HK-2 (cell line): ENCODE measurements at regions not wholly inside any gene's neighbourhood (a gene's known extent, or its start where the extent isn't known, plus 50 kb on each side); places are given as distances from the start of the nearest gene placed in this dataset.

Experiments
- DNase-seq: peaks from one replicate; pipeline ENCODE4 v3.0.0-alpha.2; 2018; ENCODE audit not compliant: unreplicated experiment

GRCh38 chr12:24044941-24045703 lies 95.7 kb upstream of the SOX5 start:
- no peak for DNase-seq

DNA sequence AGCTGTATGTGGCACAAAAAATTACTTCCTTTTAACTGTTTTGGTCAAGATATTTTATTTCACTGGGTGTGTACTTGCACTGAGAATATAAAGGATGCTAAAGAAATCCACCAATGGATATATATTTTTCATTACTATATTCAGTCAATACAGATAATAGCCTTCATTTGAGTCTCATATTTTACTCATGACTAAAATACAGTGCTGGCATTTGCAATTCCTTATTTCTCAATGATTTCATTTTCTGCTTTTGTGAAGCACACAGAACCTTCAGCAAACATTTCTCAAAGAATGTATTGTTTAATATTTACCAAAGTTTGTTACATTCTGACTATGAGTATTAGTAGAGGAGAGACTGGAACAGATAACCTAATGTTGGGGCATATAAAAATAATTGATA lies 93.2 kb upstream of the SOX5 start:
- DNase-seq, result no peak

DNA sequence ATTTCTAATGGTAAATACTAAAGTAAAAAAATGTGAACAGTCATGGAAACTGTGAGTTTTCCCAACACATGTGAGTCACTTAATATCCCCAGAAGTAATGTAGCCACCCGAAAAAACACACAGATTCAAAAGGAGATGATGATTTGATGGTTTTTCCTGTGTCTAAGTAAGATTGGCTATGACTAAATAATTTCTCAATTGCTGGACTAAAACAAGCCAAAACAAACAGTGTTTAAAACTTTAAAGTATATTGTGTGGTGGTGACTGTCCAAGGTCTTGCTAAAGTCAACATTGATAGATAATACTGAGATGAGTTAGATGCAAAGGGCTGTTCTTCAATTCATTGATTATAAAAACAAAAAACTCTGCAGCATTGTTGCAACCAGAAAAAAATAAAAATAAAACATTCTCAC lies 89.6 kb upstream of the SOX5 start:
- no peak for DNase-seq

GRCh38 chr12:24038211-24038997 lies 88.9 kb upstream of the SOX5 start:
- no peak for DNase-seq

DNA sequence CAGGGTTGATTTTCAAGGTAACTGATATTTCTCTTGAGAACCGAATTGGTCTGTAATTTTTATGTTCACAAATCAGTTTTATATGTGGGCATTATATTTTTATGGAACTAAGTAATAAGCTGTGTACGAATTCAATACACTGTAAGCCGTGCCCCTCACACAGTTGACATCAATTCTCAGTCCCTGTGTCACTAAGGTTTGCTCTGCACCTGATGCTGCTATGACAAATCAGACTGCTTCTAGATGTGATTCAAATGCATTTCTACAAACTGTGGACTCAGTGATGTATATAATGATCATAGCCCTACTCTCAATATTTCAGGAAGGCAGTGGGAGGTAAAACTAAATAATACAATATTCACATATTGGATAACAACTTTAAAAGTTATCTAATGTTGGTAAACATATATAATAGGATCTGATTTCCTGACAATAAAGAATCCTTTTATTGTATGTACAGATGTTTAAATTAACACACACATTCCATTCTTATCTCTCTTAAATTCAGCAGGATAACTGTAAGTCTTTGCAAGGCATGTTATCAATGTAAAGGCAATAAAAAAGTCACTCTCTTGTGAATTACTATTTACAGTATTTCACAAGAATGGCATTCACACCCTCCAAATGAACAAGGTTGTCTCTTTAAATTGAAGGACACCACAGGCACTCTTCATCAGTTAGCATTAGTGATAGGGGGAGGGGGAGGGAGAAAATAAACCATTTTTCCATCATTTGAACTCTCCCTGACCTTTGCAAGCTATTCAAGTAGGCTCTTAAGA lies 87.2 kb upstream of the SOX5 start:
- DNase-seq, result no peak

DNA sequence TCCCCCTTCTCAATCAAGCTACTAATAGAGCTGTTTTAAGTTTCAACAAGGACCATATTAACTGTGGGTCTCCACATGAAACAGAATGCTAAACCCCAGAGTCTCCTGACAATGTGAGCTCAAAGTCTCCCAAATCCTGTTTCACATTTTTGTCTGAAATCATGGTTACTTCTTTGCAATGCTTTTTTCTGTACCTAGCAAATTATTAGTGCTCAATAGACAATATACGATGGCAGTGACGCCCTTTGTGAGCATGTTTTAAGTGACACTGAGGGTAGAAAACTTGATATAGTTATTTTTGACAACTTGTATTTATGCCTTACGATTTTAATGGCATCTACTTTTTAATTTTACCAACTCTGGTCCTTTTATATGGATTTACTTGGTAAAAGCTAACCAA lies 85.4 kb upstream of the SOX5 start:
- DNase-seq, result no peak

DNA sequence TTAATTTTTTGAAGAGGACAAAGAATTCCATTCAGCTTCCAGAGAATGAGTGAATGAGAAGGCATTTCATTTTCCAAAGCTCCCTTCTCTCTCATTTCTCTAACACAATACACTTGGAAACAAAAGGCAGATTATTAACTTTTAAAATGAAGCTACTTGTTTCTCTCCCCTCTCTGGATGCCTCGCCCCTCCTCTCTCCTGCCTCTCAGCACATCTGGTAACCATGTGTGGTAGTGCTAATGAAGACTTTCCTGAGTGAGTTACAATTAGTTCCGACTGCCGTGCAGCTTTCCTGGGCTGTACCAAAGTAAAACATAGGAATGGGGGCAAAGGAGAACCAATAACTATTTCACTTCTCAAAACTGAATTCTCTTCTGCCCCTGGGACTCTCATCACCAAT lies 84.7 kb upstream of the SOX5 start:
- DNase-seq, result no peak

GRCh38 chr12:24027352-24027751 lies 77.9 kb upstream of the SOX5 start:
- no peak for DNase-seq

DNA sequence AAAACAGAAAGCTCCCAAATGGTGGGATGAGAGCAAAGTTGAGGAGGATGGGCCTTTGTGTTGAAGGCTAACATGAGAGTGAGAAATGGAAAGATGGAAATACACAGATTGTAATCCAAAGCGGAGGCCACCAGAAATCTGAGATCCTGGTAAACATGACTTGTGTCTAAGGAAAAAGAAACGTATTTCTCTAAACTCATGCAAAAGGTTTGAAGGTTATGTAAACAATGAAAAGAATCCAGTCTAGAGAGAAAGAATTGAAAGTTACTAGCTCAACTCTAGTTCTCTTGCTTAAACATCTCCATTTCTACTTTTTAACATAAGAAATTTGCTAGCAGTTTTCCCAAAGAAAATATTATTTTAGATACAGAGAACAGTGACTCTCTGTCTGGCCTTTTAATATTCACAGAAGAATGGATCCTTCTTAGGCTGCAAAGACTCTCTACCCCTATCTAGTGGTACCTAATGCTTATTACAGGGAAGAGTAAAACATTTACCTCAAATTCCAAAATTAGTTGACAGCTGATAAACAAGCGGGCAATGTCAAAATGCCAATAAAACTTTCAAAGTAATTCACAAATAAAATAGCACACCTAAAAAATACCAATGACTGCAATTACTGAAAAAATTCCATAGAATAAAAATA lies 75.8 kb upstream of the SOX5 start:
- DNase-seq, result no peak

- no peak for DNase-seq
Observed at GRCh38 chr12:24023081-24023480, 73.6 kb upstream of the SOX5 start.

- no peak for DNase-seq
Observed at GRCh38 chr12:24021164-24021502, 71.7 kb upstream of the SOX5 start.

GRCh38 chr12:24020397-24021163 lies 71.1 kb upstream of the SOX5 start:
- no peak for DNase-seq

GRCh38 chr12:24015833-24016160 lies 66.3 kb upstream of the SOX5 start:
- DNase-seq, result no peak

DNA sequence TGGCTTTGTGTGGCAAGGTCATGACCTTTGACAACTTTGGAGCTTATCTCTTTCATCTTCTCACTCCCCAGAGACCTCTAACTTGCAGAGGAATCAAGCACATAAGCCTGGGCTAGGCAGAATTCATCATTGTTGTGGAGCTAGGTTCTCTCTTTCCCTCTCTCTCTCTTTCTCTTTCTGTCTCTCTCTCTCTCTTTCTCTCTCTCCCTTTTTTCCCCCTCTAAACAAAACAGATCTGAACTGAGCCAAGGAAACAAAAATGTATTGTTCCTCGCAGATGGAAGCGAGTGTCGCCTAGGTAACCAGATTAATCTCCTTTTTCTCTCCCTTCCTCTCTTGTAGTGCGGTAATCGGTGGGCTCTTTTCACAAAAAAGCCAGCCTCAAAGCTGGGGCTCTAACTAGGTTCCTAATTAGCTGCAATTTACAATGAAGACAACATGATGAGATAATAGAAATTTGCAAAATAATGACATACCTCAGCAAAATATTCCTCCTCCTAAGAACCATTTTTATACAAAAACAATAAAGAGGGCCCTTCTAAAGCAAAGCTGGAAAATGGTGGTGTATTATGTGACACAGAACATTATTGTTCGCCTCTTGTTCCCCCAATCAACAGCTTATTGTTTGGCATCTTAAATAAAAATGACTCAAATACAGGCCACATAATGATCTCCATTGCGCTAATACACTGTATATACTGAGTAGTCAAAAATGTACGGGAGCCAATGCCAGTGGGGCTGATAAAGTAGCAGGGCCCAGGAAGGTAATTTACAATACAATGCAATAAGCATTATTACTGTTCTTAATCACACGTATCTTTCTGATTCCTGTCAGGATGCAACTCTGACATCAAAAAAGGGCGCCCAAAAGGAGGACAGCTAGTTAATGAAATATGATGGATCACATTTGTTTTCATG lies 65.7 kb upstream of the SOX5 start:
- no peak for DNase-seq

DNA sequence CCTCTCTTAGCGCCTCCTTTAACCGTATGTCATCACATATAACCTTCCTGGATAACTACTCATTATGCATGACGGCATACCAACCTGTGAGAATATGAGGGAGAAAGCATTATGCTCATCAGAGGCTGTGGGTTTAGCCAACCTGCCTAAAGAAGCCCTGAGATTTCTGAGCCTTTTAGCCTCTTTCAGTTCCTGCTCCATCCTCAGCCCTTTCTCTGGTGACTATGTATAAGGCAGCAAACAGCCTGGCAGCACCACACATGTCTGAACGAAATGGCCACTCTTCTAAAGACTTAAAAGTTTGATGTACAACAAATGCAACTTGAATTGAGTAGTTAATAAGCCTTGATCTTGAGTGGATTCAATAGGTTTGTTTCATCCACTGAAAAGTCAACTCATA lies 64.8 kb upstream of the SOX5 start:
- DNase-seq, result no peak

DNA sequence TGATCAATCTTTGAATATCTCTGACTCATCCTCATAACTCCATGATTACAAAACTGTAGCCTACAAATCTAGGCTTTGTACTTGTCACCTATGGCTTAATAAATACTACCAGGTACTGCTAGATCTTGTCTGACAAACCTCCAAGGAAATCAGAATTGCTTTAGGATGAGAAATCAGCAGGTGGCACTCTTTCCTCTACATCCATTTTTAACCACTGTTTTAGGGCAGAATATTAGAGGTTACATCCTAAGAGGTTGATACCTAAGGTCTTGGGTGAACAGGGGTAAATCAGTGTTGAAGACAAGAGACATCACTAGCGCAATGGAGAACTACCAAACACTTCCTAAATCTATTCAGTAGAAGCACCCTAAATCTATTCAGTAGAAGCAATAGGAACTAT lies 63.1 kb upstream of the SOX5 start:
- no peak for DNase-seq

DNA sequence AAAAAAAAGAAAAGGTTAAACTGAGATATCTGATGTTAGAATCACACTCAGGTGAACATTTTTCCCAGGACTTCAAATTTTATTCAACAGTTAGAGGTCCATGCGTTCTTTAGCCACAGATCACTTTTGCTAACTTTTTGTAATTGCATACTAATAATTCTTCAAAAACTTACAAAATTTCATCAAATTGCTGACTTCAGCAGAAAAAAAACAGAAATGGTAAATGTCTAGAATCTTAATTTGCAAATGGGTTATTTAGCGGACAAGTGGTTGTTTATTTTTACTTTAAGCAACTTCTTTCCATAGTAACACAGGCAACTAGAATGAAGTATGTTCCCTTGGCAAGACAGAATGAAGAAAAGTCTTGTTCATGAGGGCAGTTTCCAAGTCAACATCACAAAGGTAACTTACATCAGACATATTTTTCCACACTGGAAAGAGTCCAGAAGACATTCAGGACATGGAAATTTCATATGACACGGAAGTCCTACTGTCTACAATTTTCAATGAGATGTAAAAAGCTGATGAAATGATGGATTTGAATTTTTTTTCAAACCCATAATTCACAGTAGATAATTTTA lies 62.5 kb upstream of the SOX5 start:
- DNase-seq, result no peak

GRCh38 chr12:24008166-24008565 lies 58.7 kb upstream of the SOX5 start:
- DNase-seq, result no peak
